ENCODE measurements at regions not wholly inside any gene's neighbourhood (a gene's known extent, or its start where the extent isn't known, plus 50 kb on each side); places are given as distances from the start of the nearest gene placed in this dataset.
A peak's percentile ranks its signal among the peaks of the same experiment; 100 is the strongest.

DNA sequence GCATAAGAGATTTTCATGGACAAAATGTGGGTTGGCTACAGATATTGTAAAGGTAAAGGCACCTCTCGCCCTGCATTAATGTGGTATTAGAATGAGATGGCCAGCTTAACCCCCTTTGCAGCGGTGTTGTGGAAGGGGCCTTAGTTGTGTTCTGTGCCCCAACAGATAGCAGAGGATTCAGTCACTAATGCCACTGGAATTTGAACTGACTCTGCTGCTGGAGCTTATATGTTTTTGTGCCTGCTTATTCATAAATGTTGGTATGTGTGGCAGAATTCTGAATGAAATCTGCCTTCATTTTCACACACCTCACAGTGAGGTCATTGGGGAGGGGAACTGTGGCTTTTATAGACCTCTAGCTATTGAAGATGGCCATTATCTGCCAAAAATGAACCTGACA lies 90.7 kb upstream of the ITGA6 start:
- TF ChIP-seq TCF4 (CRISPR knock-in tag; IDR thresholded peaks at IDR 0.05; ENCODE audit: borderline replicate concordance) (no peak), TOX (CRISPR knock-in tag; IDR thresholded peaks at IDR 0.05; ENCODE audit: borderline replicate concordance) (no peak), CSDC2 (CRISPR knock-in tag; IDR thresholded peaks at IDR 0.05) (no peak), PPARA (CRISPR knock-in tag; IDR thresholded peaks at IDR 0.05; ENCODE audit: borderline replicate concordance) (no peak)
- TF ChIP-seq, protein P1, sequence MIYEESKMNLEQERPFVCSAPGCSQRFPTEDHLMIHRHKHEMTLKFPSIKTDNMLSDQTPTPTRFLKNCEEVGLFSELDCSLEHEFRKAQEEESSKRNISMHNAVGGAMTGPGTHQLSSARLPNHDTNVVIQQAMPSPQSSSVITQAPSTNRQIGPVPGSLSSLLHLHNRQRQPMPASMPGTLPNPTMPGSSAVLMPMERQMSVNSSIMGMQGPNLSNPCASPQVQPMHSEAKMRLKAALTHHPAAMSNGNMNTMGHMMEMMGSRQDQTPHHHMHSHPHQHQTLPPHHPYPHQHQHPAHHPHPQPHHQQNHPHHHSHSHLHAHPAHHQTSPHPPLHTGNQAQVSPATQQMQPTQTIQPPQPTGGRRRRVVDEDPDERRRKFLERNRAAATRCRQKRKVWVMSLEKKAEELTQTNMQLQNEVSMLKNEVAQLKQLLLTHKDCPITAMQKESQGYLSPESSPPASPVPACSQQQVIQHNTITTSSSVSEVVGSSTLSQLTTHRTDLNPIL (CRISPR knock-in tag; IDR thresholded peaks at IDR 0.05; ENCODE audit: low read depth): no peak
- no peak for ATAC-seq

DNA sequence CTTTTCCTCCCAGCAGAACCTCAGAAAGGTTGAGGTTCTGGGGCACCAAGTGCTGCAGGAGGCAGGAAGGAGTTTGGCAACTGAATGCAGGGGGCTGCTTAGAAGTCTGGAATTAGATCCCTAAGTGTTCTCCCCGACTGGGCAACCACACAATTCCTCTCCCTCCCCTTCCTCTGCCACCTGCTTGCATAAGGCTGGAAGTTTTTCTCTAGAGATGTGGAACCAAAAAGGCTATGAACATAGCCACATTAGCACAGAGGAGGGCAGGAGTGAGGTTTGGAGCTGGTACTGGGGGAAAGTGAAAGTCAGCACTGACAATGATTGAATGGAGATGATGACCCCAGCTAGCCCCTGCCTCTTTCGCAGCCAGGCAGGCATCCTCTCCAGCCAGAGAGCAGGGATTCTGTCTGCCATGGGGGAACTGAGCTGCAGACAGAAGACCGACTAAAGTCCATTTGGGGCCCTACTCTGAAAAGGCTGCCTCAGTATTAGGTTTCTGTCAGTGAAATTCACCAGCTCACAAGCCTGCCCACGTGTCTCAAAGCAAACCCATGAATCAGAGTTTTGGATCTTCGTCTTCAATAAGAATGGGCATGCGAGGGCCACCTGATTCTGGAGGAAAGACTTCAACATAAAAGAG lies 87.9 kb upstream of the ITGA6 start:
- ATAC-seq: peak; percentile 76
- TF ChIP-seq ZC3H10 (CRISPR knock-in tag; IDR thresholded peaks at IDR 0.05) (no peak), GLIS3 (CRISPR knock-in tag; IDR thresholded peaks at IDR 0.05) (no peak), ESRRG (CRISPR knock-in tag; IDR thresholded peaks at IDR 0.05) (no peak)

DNA sequence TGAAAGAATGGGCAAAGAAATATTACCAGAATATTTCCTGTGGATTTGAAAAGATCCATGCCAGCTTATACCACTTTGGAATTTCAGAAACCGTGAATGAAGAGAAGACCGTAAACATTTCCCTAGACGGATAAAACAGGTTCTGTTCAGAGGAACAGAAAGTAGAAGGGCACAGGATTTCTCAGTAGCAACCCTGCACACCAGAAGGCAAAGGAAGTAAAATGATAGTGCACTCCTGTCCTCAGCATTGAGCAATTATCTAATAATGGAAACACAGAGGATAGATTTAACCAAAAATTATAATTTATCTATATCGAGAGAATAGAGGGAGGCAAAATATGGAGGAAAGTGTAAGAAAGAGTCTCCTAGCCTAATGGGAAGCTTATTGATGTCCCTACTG lies 87.0 kb upstream of the ITGA6 start:
- TF ChIP-seq RARB (CRISPR knock-in tag; IDR thresholded peaks at IDR 0.05): no peak
- TF ChIP-seq, protein P2, sequence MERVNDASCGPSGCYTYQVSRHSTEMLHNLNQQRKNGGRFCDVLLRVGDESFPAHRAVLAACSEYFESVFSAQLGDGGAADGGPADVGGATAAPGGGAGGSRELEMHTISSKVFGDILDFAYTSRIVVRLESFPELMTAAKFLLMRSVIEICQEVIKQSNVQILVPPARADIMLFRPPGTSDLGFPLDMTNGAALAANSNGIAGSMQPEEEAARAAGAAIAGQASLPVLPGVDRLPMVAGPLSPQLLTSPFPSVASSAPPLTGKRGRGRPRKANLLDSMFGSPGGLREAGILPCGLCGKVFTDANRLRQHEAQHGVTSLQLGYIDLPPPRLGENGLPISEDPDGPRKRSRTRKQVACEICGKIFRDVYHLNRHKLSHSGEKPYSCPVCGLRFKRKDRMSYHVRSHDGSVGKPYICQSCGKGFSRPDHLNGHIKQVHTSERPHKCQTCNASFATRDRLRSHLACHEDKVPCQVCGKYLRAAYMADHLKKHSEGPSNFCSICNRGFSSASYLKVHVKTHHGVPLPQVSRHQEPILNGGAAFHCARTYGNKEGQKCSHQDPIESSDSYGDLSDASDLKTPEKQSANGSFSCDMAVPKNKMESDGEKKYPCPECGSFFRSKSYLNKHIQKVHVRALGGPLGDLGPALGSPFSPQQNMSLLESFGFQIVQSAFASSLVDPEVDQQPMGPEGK (CRISPR knock-in tag; IDR thresholded peaks at IDR 0.05; ENCODE audit: borderline replicate concordance): no peak
- no peak for TF ChIP-seq OSR1 (CRISPR knock-in tag; IDR thresholded peaks at IDR 0.05)
- TF ChIP-seq TOX (CRISPR knock-in tag; IDR thresholded peaks at IDR 0.05; ENCODE audit: borderline replicate concordance): no peak
- TF ChIP-seq CSDC2 (CRISPR knock-in tag; IDR thresholded peaks at IDR 0.05): no peak
- no peak for TF ChIP-seq ARNTL (CRISPR knock-in tag; IDR thresholded peaks at IDR 0.05; ENCODE audit: borderline replicate concordance, low read depth)
- peak; percentile 60 for ATAC-seq

DNA sequence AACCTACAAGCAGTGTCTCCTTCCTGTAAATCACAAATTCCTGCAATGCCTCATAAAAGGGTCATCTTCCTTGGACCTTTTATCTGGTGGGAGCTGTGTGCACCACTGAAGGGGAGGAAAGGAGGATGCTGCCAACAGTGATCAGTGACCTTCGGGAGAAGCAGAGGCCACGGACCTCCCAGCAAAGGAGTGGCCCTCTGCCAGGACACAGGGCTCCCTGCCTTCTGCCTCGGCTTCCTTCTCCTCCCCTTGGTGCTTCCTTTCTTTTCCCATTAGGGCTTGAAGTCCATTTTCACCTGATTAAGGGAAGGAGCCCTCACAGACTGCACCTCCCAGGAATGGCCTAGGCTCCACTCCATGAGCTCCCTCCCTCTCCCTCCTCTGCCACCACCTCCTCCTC lies 85.3 kb upstream of the ITGA6 start:
- TF ChIP-seq, protein P3, sequence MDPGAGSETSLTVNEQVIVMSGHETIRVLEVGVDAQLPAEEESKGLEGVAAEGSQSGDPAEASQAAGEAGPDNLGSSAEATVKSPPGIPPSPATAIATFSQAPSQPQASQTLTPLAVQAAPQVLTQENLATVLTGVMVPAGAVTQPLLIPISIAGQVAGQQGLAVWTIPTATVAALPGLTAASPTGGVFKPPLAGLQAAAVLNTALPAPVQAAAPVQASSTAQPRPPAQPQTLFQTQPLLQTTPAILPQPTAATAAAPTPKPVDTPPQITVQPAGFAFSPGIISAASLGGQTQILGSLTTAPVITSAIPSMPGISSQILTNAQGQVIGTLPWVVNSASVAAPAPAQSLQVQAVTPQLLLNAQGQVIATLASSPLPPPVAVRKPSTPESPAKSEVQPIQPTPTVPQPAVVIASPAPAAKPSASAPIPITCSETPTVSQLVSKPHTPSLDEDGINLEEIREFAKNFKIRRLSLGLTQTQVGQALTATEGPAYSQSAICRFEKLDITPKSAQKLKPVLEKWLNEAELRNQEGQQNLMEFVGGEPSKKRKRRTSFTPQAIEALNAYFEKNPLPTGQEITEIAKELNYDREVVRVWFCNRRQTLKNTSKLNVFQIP (CRISPR knock-in tag; IDR thresholded peaks at IDR 0.05; ENCODE audit: borderline replicate concordance, low read depth): no peak
- TF ChIP-seq ESRRG (CRISPR knock-in tag; IDR thresholded peaks at IDR 0.05) (no peak), PPARA (CRISPR knock-in tag; IDR thresholded peaks at IDR 0.05; ENCODE audit: borderline replicate concordance) (no peak), ISL1 (CRISPR knock-in tag; IDR thresholded peaks at IDR 0.05) (no peak), SNAI2 (CRISPR knock-in tag; IDR thresholded peaks at IDR 0.05) (no peak), TOX (CRISPR knock-in tag; IDR thresholded peaks at IDR 0.05; ENCODE audit: borderline replicate concordance) (no peak), ZFP3 (CRISPR knock-in tag; IDR thresholded peaks at IDR 0.05) (no peak), TCF4 (CRISPR knock-in tag; IDR thresholded peaks at IDR 0.05; ENCODE audit: borderline replicate concordance) (no peak), ZNF8 (CRISPR knock-in tag; IDR thresholded peaks at IDR 0.05) (no peak), ZNF70 (CRISPR knock-in tag; IDR thresholded peaks at IDR 0.05) (no peak), ZNF565 (CRISPR knock-in tag; conservative IDR thresholded peaks at IDR 0.05; ENCODE audit: low read depth) (no peak), BACH2 (CRISPR knock-in tag; IDR thresholded peaks at IDR 0.05; ENCODE audit: borderline replicate concordance) (no peak), RARB (CRISPR knock-in tag; IDR thresholded peaks at IDR 0.05) (no peak), ZFP30 (CRISPR knock-in tag; IDR thresholded peaks at IDR 0.05) (no peak)
- TF ChIP-seq, protein P2 (CRISPR knock-in tag; IDR thresholded peaks at IDR 0.05; ENCODE audit: borderline replicate concordance): no peak
- TF ChIP-seq, protein P4, sequence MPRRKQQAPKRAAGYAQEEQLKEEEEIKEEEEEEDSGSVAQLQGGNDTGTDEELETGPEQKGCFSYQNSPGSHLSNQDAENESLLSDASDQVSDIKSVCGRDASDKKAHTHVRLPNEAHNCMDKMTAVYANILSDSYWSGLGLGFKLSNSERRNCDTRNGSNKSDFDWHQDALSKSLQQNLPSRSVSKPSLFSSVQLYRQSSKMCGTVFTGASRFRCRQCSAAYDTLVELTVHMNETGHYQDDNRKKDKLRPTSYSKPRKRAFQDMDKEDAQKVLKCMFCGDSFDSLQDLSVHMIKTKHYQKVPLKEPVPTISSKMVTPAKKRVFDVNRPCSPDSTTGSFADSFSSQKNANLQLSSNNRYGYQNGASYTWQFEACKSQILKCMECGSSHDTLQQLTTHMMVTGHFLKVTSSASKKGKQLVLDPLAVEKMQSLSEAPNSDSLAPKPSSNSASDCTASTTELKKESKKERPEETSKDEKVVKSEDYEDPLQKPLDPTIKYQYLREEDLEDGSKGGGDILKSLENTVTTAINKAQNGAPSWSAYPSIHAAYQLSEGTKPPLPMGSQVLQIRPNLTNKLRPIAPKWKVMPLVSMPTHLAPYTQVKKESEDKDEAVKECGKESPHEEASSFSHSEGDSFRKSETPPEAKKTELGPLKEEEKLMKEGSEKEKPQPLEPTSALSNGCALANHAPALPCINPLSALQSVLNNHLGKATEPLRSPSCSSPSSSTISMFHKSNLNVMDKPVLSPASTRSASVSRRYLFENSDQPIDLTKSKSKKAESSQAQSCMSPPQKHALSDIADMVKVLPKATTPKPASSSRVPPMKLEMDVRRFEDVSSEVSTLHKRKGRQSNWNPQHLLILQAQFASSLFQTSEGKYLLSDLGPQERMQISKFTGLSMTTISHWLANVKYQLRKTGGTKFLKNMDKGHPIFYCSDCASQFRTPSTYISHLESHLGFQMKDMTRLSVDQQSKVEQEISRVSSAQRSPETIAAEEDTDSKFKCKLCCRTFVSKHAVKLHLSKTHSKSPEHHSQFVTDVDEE (CRISPR knock-in tag; IDR thresholded peaks at IDR 0.05): no peak
- TF ChIP-seq, protein P1 (CRISPR knock-in tag; IDR thresholded peaks at IDR 0.05; ENCODE audit: low read depth): no peak

More for the DNA sequence above, 85.3 kb upstream of the ITGA6 start:
- no peak for ATAC-seq

Measured in SK-N-SH treated with all-trans-retinoic acid at 6 μM for 48 hours (cell line).